Esophagus muscularis mucosa (tissue), 4 donors: ENCODE measurements at regions not wholly inside any gene's neighbourhood (a gene's known extent, or its start where the extent isn't known, plus 50 kb on each side); places are given as distances from the start of the nearest gene placed in this dataset.

Experiments used
- CTCF ChIP-seq, 3 experiments: fragments of 200-600 bp in 2 of 3; fragments of 450-650 bp in 1 of 3; sonication (generic) in 2 of 3; IDR thresholded peaks; one replicate each; pipeline ENCODE4 v1.5.1; 2017 to 2019; ENCODE audit warnings: antibody characterized with exemption in 3 of 3, mild to moderate bottlenecking in 2 of 3, moderate library complexity in 1 of 3
- EP300 ChIP-seq: sonication (generic); formaldehyde crosslinking; IDR thresholded peaks from one replicate; pipeline ENCODE4 v1.6.1; 2017; ENCODE audit warnings: antibody characterized with exemption
- POLR2A ChIP-seq: fragments of 450-650 bp; IDR thresholded peaks from one replicate; pipeline ENCODE4 v1.6.1; 2017; ENCODE audit warnings: antibody characterized with exemption, moderate library complexity, mild to moderate bottlenecking, low read depth
- POLR2AphosphoS5 ChIP-seq, 2 donors: sonication (generic); formaldehyde crosslinking; IDR thresholded peaks; one replicate each; pipeline ENCODE4 v1.6.1; 2017; ENCODE audit warnings: antibody characterized with exemption in 2 of 2

DNA sequence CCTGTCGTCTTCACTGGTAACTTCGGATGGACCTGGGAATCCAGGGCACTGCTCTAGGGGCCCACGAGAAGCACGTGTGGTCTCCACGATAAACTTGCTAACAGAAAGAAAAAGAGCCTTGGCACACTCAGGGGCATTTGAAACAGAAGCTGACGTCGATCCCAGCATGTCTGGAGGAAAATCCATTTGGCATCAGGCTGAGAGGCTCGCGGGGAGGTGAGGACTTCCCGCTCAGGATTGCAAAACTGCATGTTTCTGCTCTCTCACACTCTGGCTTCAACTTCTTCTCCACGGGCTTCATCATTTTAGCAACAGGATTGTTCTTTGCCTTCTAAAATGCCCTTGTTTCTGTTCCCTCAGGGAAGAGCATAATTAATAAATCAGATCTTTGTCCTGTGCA, 181.7 kb upstream of the COPS8 start:
- TF ChIP-seq CTCF (IDR thresholded peaks at IDR 0.05): no peak
- TF ChIP-seq POLR2AphosphoS5 (IDR thresholded peaks at IDR 0.05): no peak
- TF ChIP-seq POLR2A: no peak
- no peak for TF ChIP-seq EP300
